Stimulated activated CD4-positive, alpha-beta T cell treated with anti-CD3 and anti-CD28 coated beads, TNF-alpha, amount 100 ng/mL, for 48 hours (primary cell): ENCODE measurements at regions not wholly inside any gene's neighbourhood (a gene's known extent, or its start where the extent isn't known, plus 50 kb on each side); places are given as distances from the start of the nearest gene placed in this dataset.
"Not testable (repeated sequence)": the region's sequence is repeated elsewhere in the genome, so short reads cannot be mapped to it uniquely, and the experiment has no call there.

Experiments
- DNase-seq, 3 donors: peaks; one replicate each; pipeline ENCODE4 v3.0.0-alpha.2; 2020; ENCODE audit warnings: low read depth in 3 of 3

GRCh38 chr13:86856991-86857390 is 814.2 kb upstream of the SLITRK5 start:
- DNase-seq = no peak

GRCh38 chr13:86858216-86858615 is 813.0 kb upstream of the SLITRK5 start:
- no peak for DNase-seq

- DNase-seq = no peak
Measured at GRCh38 chr13:86862137-86862536, 809.0 kb upstream of the SLITRK5 start.

- DNase-seq = no peak
Measured at GRCh38 chr13:86864376-86864775, 806.8 kb upstream of the SLITRK5 start.

- DNase-seq = no peak
Measured at GRCh38 chr13:86870444-86870843, 800.7 kb upstream of the SLITRK5 start.

GRCh38 chr13:86877441-86877840 is 793.7 kb upstream of the SLITRK5 start:
- no peak for DNase-seq

GRCh38 chr13:86878781-86879180 is 792.4 kb upstream of the SLITRK5 start:
- DNase-seq = no peak

GRCh38 chr13:86881390-86881789 is 789.8 kb upstream of the SLITRK5 start:
- DNase-seq = no peak

GRCh38 chr13:86882107-86882506 is 789.1 kb upstream of the SLITRK5 start:
- no peak for DNase-seq

- DNase-seq = no peak
Measured at GRCh38 chr13:86882835-86883234, 788.3 kb upstream of the SLITRK5 start.

GRCh38 chr13:86892330-86892729 is 778.8 kb upstream of the SLITRK5 start:
- DNase-seq = no peak

- no peak for DNase-seq
Measured at GRCh38 chr13:86900906-86901305, 770.3 kb upstream of the SLITRK5 start.

GRCh38 chr13:86906127-86906874 is 764.9 kb upstream of the SLITRK5 start:
- no peak for DNase-seq

GRCh38 chr13:86907156-86907555 is 764.0 kb upstream of the SLITRK5 start:
- no peak for DNase-seq

GRCh38 chr13:86909318-86909717 is 761.9 kb upstream of the SLITRK5 start:
- no peak for DNase-seq

- no peak for DNase-seq
Measured at GRCh38 chr13:86914757-86915156, 756.4 kb upstream of the SLITRK5 start.

GRCh38 chr13:86917438-86917837 is 753.7 kb upstream of the SLITRK5 start:
- not testable (repeated sequence) for DNase-seq

GRCh38 chr13:86918682-86919081 is 752.5 kb upstream of the SLITRK5 start:
- no peak for DNase-seq

- DNase-seq = no peak
Measured at GRCh38 chr13:86920961-86921360, 750.2 kb upstream of the SLITRK5 start.

- DNase-seq = no peak
Measured at GRCh38 chr13:86922936-86923335, 748.2 kb upstream of the SLITRK5 start.

GRCh38 chr13:86926916-86927315 is 744.3 kb upstream of the SLITRK5 start:
- not testable (repeated sequence) for DNase-seq

- DNase-seq = no peak
Measured at GRCh38 chr13:86932776-86933334, 738.3 kb upstream of the SLITRK5 start.

GRCh38 chr13:86933676-86934075 is 737.5 kb upstream of the SLITRK5 start:
- DNase-seq = no peak

- no peak for DNase-seq
Measured at GRCh38 chr13:86937316-86937715, 733.9 kb upstream of the SLITRK5 start.
